NT2/D1 (cell line): ENCODE measurements at regions not wholly inside any gene's neighbourhood (a gene's known extent, or its start where the extent isn't known, plus 50 kb on each side); places are given as distances from the start of the nearest gene placed in this dataset.

Experiments
- SUZ12 ChIP-seq: IDR thresholded peaks from 2 replicates; pipeline ENCODE4 v1.6.1; 2011; ENCODE audit not compliant: insufficient read length, insufficient read depth; ENCODE audit errors: extremely low read depth
- ZNF274 ChIP-seq: IDR thresholded peaks from 2 replicates; pipeline ENCODE4 v1.6.1; 2011; ENCODE audit warnings: mild to moderate bottlenecking, low read depth, low read length

DNA sequence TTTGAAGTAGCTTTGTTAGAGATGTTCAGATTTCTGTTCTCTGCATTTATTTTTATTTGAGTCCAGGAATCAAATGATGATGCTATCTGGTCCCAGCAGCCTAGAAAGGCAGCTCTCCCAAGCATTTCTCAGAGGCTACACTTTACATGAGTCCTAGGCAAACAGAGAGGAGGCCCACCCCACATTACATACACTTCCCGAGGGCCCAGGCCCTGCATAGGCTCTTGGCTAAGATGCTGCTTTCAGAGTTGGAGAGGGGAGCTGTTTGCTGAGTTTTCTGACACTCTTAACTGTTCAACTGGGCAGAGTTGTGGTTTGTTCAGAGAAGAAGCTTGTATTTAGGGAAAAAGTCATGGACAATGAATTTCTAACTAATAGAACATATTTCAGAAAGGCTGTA, 117.9 kb upstream of the RGMA start:
- TF ChIP-seq ZNF274 (no peak), SUZ12 (no peak)
